Amniotic epithelial cell (primary cell): ENCODE measurements at regions not wholly inside any gene's neighbourhood (a gene's known extent, or its start where the extent isn't known, plus 50 kb on each side); places are given as distances from the start of the nearest gene placed in this dataset.

Source experiments
- DNase-seq: peaks from one replicate; pipeline ENCODE4 v3.0.0-alpha.2; 2010; ENCODE audit warnings: low read depth

GRCh38 chr19:30309905-30310601, 62.1 kb upstream of the ZNF536 start:
- no peak for DNase-seq

DNA sequence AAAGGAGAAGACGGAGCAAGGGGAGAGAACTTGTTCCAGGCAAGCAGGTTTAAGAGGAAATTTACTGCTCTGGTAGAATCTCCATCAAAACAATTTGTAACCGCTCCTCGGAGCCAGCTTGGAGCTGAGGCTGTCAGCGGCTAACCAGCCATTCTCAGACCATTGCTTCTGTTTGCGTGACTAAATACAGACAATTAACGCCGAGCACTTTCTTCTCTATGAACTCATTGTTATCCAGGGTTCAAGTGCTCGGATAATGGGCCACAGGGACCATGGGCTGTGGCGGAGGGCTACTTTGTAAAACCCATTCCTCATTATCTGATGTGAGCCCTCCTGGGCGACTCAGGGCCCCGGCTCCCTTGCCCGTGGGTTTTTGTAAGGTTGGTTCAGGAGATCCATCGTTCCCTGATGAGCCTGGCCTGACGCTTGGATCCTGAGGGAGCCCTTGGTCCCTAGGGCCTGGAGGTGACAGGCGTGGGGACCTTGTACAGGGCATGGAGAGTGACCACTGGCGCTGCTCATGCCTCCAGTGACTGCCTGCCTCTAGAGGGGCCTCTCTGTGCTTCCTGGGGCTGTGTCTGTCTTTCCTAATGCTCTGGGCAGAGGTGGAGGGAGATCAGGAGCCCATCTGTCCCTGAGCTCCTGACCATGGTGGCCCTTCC, 61.5 kb upstream of the ZNF536 start:
- DNase-seq, result no peak

DNA sequence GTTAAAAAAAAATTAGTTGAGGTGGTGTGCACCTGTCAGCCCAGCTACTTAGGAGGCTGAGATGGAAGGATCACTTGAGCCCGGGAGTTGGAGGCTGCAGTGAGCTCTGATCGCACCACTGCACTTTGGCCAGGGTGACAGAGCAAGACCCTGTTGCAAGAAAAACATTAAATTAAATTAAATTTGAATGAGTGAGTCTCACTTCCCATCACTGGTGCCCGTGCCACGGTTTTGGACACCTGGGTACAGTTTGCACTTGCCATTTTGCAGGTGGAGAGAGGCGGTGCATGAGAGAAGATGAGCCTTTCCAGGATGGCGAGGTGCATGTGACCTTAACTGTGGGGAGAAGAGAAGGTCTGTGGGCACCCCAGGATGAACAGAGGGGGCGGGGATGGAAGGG, 60.3 kb upstream of the ZNF536 start:
- DNase-seq, result no peak

GRCh38 chr19:30312582-30313352, 59.4 kb upstream of the ZNF536 start:
- no peak for DNase-seq

DNA sequence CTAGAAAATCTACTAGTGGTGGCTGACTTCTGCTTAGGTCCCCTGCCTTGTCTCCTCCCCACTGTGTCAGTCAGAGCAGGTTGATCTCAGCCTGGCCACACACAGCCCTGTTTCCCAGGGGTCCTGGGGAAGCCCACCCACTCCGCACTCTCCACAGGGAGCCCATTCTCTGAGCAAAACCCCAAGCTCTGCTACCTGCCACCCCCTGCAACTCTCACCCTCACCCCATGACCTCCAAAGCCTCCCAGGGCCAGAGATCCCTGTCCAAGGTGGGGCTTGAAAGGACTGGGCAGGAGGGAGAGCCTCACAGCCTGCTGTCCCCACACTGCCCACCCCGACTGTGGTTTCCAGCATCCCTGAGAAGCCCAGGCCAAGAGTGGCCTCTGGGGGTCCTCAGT, 58.8 kb upstream of the ZNF536 start:
- no peak for DNase-seq

DNA sequence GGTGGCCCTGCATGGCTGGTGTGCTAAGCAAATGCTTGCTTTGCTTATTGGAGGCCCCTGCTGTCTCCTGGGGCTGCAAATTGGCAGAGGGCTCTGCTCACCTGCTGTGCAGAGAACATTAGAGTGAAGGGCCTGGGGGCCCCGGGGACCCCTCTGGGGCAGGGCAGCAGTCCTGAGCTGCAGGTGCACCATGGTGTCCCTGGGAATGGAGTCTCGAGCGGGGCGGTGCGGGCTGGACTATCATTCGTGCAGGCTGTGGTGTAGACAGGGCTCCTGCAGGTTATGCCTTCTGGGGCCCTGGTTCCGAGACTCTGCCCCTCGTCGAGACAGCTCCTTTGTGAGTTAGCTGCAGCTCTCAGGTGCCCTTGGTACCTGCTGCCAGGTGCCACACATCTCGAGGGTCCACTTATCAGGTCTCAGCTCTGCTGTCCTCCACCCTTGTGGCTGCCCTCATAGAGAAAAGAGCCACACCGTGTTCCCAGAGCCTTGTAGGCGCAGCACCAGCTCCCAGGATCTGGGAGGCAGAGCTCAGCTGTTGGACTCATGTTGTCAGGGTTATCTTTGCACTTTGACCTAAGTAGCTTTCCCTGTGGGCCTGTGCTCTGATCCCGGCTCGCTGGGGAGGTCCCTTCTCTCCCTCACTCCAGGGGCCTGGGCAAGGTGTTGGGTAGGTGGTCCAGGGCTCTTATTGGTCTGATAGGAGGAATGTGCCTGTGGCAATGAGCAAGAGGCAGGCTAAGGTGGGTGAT, 58.0 kb upstream of the ZNF536 start:
- DNase-seq, result no peak

- DNase-seq, result no peak
Measured at GRCh38 chr19:30314805-30315155, 57.4 kb upstream of the ZNF536 start.

GRCh38 chr19:30315159-30315558, 57.0 kb upstream of the ZNF536 start:
- DNase-seq, result no peak

- no peak for DNase-seq
Measured at GRCh38 chr19:30316000-30316491, 56.1 kb upstream of the ZNF536 start.

GRCh38 chr19:30316560-30317106, 55.6 kb upstream of the ZNF536 start:
- no peak for DNase-seq

- no peak for DNase-seq
Measured at GRCh38 chr19:30317403-30317802, 54.8 kb upstream of the ZNF536 start.

GRCh38 chr19:30318261-30318660, 53.9 kb upstream of the ZNF536 start:
- no peak for DNase-seq

- DNase-seq, result no peak
Measured at GRCh38 chr19:30318936-30319335, 53.2 kb upstream of the ZNF536 start.

- DNase-seq, result no peak
Measured at GRCh38 chr19:30319411-30319810, 52.8 kb upstream of the ZNF536 start.

- DNase-seq, result no peak
Measured at GRCh38 chr19:30319876-30320275, 52.3 kb upstream of the ZNF536 start.

- DNase-seq, result no peak
Measured at GRCh38 chr19:30320466-30320865, 51.7 kb upstream of the ZNF536 start.

- DNase-seq, result no peak
Measured at GRCh38 chr19:30320916-30321315, 51.3 kb upstream of the ZNF536 start.
